ENCODE measurements at regions not wholly inside any gene's neighbourhood (a gene's known extent, or its start where the extent isn't known, plus 50 kb on each side); places are given as distances from the start of the nearest gene placed in this dataset.
A peak's percentile ranks its signal among the peaks of the same experiment; 100 is the strongest.

- TF ChIP-seq, protein P1, sequence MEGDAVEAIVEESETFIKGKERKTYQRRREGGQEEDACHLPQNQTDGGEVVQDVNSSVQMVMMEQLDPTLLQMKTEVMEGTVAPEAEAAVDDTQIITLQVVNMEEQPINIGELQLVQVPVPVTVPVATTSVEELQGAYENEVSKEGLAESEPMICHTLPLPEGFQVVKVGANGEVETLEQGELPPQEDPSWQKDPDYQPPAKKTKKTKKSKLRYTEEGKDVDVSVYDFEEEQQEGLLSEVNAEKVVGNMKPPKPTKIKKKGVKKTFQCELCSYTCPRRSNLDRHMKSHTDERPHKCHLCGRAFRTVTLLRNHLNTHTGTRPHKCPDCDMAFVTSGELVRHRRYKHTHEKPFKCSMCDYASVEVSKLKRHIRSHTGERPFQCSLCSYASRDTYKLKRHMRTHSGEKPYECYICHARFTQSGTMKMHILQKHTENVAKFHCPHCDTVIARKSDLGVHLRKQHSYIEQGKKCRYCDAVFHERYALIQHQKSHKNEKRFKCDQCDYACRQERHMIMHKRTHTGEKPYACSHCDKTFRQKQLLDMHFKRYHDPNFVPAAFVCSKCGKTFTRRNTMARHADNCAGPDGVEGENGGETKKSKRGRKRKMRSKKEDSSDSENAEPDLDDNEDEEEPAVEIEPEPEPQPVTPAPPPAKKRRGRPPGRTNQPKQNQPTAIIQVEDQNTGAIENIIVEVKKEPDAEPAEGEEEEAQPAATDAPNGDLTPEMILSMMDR (conservative IDR thresholded peaks at IDR 0.05): peak; percentile 24
- no peak for TF ChIP-seq ZFX (IDR thresholded peaks at IDR 0.05)
Measured at GRCh38 chr9:82101475-82101874, 112.9 kb downstream of the SPATA31D1 start.
